Left lung (tissue), 4 donors: ENCODE measurements at regions not wholly inside any gene's neighbourhood (a gene's known extent, or its start where the extent isn't known, plus 50 kb on each side); places are given as distances from the start of the nearest gene placed in this dataset.
A peak's percentile ranks its signal among the peaks of the same experiment; 100 is the strongest.

ENCODE experiments used
- ATAC-seq: fragments of 200-7000 bp; cut with Tn5 transposase; one replicate; pipeline ENCODE4 v1.9.1; 2020; ENCODE audit warnings: moderate library complexity
- DNase-seq, 4 donors: peaks; one replicate each; pipeline ENCODE4 v3.0.0-alpha.2; 2013 to 2020
- H3K27ac ChIP-seq, 2 donors: fragments of 200-600 bp; sonication (generic) in 1 of 2; one replicate each; pipeline versions ENCODE4 v1.5.0 to v1.8.0; 2020 to 2021
- H3K27me3 ChIP-seq, 2 donors: fragments of 200-600 bp; sonication (generic) in 1 of 2; one replicate each; pipeline versions ENCODE4 v1.5.0 to v1.8.0; 2020 to 2021
- H3K36me3 ChIP-seq, 2 donors: fragments of 200-600 bp; sonication (generic) in 1 of 2; one replicate each; pipeline versions ENCODE4 v1.5.0 to v1.8.0; 2020 to 2021
- H3K4me1 ChIP-seq, 2 donors: fragments of 200-600 bp; one replicate each; pipeline ENCODE4 v1.8.0; 2021
- H3K4me3 ChIP-seq, 2 donors: fragments of 200-600 bp; sonication (generic) in 1 of 2; one replicate each; pipeline versions ENCODE4 v1.5.0 to v1.8.0; 2020 to 2021; ENCODE audit warnings: mild to moderate bottlenecking in 1 of 2
- H3K9me3 ChIP-seq, 2 donors: fragments of 200-600 bp; sonication (generic) in 1 of 2; one replicate each; pipeline versions ENCODE4 v1.5.0 to v1.8.0; 2020 to 2021
- CTCF ChIP-seq, 2 donors: fragments of 200-600 bp; sonication (generic) in 1 of 2; IDR thresholded peaks; one replicate each; pipeline versions ENCODE4 v1.5.0 to v1.8.0; 2021; ENCODE audit warnings: antibody characterized with exemption in 2 of 2
- intact Hi-C, 2 donors: fragments of 100-400 bp; cut with DNase I; formaldehyde crosslinking; loops; one replicate each; pipeline versions ENCODE4 v1.11.2 to v1.14.2; 2022
- donor health status: DM: no; HTN: yes; CAD: no.
- donor health status: DM: no; HTN: no; CAD: no.

GRCh38 chr20:57826666-57827287, 117.0 kb upstream of the PMEPA1 start:
- H3K4me1 ChIP-seq = no peaks in the 10 kb centered on the region
- ATAC-seq = no peak
- DNase-seq = no peak
- no peak overlapping the region for H3K27ac ChIP-seq
- no peaks in the 10 kb centered on the region for H3K9me3 ChIP-seq
- TF ChIP-seq CTCF (IDR thresholded peaks at IDR 0.05) = no peak
- intact Hi-C loops = no loop called here
- no peak overlapping the region for H3K4me3 ChIP-seq
- H3K27me3 ChIP-seq = no peaks in the 10 kb centered on the region
- H3K36me3 ChIP-seq = no peaks in the 10 kb centered on the region

- H3K36me3 ChIP-seq = no peaks in the 10 kb centered on the region
- H3K27ac ChIP-seq = no peak overlapping the region
- no peak overlapping the region for H3K4me3 ChIP-seq
- no peaks in the 10 kb centered on the region for H3K4me1 ChIP-seq
- no peaks in the 10 kb centered on the region for H3K27me3 ChIP-seq
- no peak for TF ChIP-seq CTCF (IDR thresholded peaks at IDR 0.05)
- no peaks in the 10 kb centered on the region for H3K9me3 ChIP-seq
- ATAC-seq = no peak
- intact Hi-C loops = no loop called here
- DNase-seq = no peak
Observed at GRCh38 chr20:57824909-57825308, 115.1 kb upstream of the PMEPA1 start.

- peaks cover 0 to 5% of the 10 kb centered on the region in 2 donors for H3K27me3 ChIP-seq
- intact Hi-C loops = no loop called here
- no peak for DNase-seq
- no peaks in the 10 kb centered on the region for H3K9me3 ChIP-seq
- H3K4me1 ChIP-seq = no peaks in the 10 kb centered on the region
- no peak overlapping the region for H3K4me3 ChIP-seq
- TF ChIP-seq CTCF (IDR thresholded peaks at IDR 0.05) = no peak
- H3K27ac ChIP-seq = no peak overlapping the region
- no peak for ATAC-seq
- no peaks in the 10 kb centered on the region for H3K36me3 ChIP-seq
Observed at GRCh38 chr20:57821935-57822334, 112.1 kb upstream of the PMEPA1 start.

GRCh38 chr20:57819691-57820380, 110.0 kb upstream of the PMEPA1 start:
- Histone ChIP-seq H3K4me3 (no peak overlapping the region), H3K27ac (no peak overlapping the region), H3K36me3 (no peaks in the 10 kb centered on the region), H3K9me3 (no peaks in the 10 kb centered on the region), H3K4me1 (no peaks in the 10 kb centered on the region), H3K27me3 (peaks cover 0 to 5% of the 10 kb centered on the region in 2 donors)
- no peak for ATAC-seq
- TF ChIP-seq CTCF (IDR thresholded peaks at IDR 0.05) = no peak
- DNase-seq = peak in 2 of 4 donors; percentile 41 to 64
- intact Hi-C loops = no loop called here

- TF ChIP-seq CTCF (IDR thresholded peaks at IDR 0.05) = no peak
- DNase-seq = peak in 1 of 4 donors; percentile 64
- intact Hi-C loops = no loop called here
- Histone ChIP-seq H3K4me1 (no peaks in the 10 kb centered on the region), H3K9me3 (no peaks in the 10 kb centered on the region), H3K4me3 (no peak overlapping the region), H3K27ac (no peak overlapping the region), H3K36me3 (no peaks in the 10 kb centered on the region), H3K27me3 (peaks cover 0 to 5% of the 10 kb centered on the region in 2 donors)
- no peak for ATAC-seq
Observed at GRCh38 chr20:57819291-57819690, 109.5 kb upstream of the PMEPA1 start.
